LHCN-M2 (cell line): ENCODE measurements at regions not wholly inside any gene's neighbourhood (a gene's known extent, or its start where the extent isn't known, plus 50 kb on each side); places are given as distances from the start of the nearest gene placed in this dataset.
"Not testable (repeated sequence)": the region's sequence is repeated elsewhere in the genome, so short reads cannot be mapped to it uniquely, and the experiment has no call there.

Experiments used
- DNase-seq: peaks from one replicate; pipeline ENCODE4 v3.0.0-alpha.2; 2012; ENCODE audit warnings: low read depth

GRCh38 chr14:80055667-80056496 lies 155.4 kb downstream of the DIO2 start:
- DNase-seq, result peak; percentile 43

- peak; percentile 1 for DNase-seq
These were observed 156.1 kb downstream of the DIO2 start for GRCh38 chr14:80055226-80055625.

GRCh38 chr14:80054020-80054419 lies 157.3 kb downstream of the DIO2 start:
- DNase-seq, result no peak

- DNase-seq, result no peak
These were observed 162.2 kb downstream of the DIO2 start for GRCh38 chr14:80049055-80049454.

GRCh38 chr14:80047761-80048160 lies 163.5 kb downstream of the DIO2 start:
- DNase-seq, result no peak

- DNase-seq, result no peak
These were observed 174.0 kb downstream of the DIO2 start for GRCh38 chr14:80037349-80037748.

GRCh38 chr14:80024417-80024816 lies 186.9 kb downstream of the DIO2 start:
- no peak for DNase-seq

GRCh38 chr14:80018476-80018875 lies 192.8 kb downstream of the DIO2 start:
- not testable (repeated sequence) for DNase-seq

GRCh38 chr14:80017795-80018194 lies 193.5 kb downstream of the DIO2 start:
- DNase-seq, result no peak

- not testable (repeated sequence) for DNase-seq
These were observed 201.1 kb downstream of the DIO2 start for GRCh38 chr14:80010245-80010644.

- no peak for DNase-seq
These were observed 205.7 kb downstream of the DIO2 start for GRCh38 chr14:80005561-80005960.

GRCh38 chr14:80004871-80005270 lies 206.4 kb downstream of the DIO2 start:
- no peak for DNase-seq

- DNase-seq, result no peak
These were observed 208.2 kb downstream of the DIO2 start for GRCh38 chr14:80003138-80003537.

GRCh38 chr14:79997509-79998208 lies 213.6 kb downstream of the DIO2 start:
- DNase-seq, result no peak

- no peak for DNase-seq
These were observed 218.7 kb downstream of the DIO2 start for GRCh38 chr14:79992407-79993198.

- DNase-seq, result no peak
These were observed 219.4 kb downstream of the DIO2 start for GRCh38 chr14:79991866-79992265.

- no peak for DNase-seq
These were observed 221.3 kb downstream of the DIO2 start for GRCh38 chr14:79989990-79990389.

GRCh38 chr14:79986251-79986650 lies 225.1 kb downstream of the DIO2 start:
- DNase-seq, result no peak

GRCh38 chr14:79972230-79972629 lies 239.1 kb downstream of the DIO2 start:
- DNase-seq, result no peak

- DNase-seq, result peak; percentile 1
These were observed 240.0 kb downstream of the DIO2 start for GRCh38 chr14:79971330-79971729.

GRCh38 chr14:79967453-79967852 lies 243.9 kb downstream of the DIO2 start:
- DNase-seq, result no peak

GRCh38 chr14:79967001-79967400 lies 244.3 kb downstream of the DIO2 start:
- DNase-seq, result no peak
